Common myeloid progenitor, CD34-positive (primary cell): ENCODE measurements at regions not wholly inside any gene's neighbourhood (a gene's known extent, or its start where the extent isn't known, plus 50 kb on each side); places are given as distances from the start of the nearest gene placed in this dataset.

Experiments used
- CTCF ChIA-PET: fragments of 350-600 bp; sonication (Branson Sonifier 250); formaldehyde crosslinking; loops from one replicate; lab custom pipeline; 2021; ENCODE audit warnings: antibody characterized with exemption; lab: Charles Lee
- POLR2A ChIA-PET: fragments of 350-600 bp; sonication (Branson Sonifier 250); formaldehyde crosslinking; loops from one replicate; lab custom pipeline; 2021; ENCODE audit warnings: antibody characterized with exemption; lab: Charles Lee
- DNase-seq, 3 donors: peaks; one replicate each; pipeline versions ENCODE4 v3.0.0 to v3.0.0-alpha.2; 2013
- H3K27ac ChIP-seq, 2 experiments: 1 replicate in 1 of 2; 2 replicates in 1 of 2; pipeline ENCODE4 v1.7.0; 2013; ENCODE audit warnings: inconsistent platforms in 2 of 2, low read length in 2 of 2, mild to moderate bottlenecking in 2 of 2, low read depth in 1 of 2, moderate library complexity in 1 of 2; ENCODE audit not compliant: severe bottlenecking in 2 of 2, insufficient read depth in 1 of 2, poor library complexity in 1 of 2
- H3K27me3 ChIP-seq, 5 experiments: replicated peaks in 2 of 5; 1 replicate in 3 of 5; 2 replicates in 2 of 5; pipeline versions ENCODE4 v1.6.1 to v1.7.0; 2013; ENCODE audit warnings: low read length in 4 of 5, mild to moderate bottlenecking in 2 of 5, moderate library complexity in 2 of 5, inconsistent platforms in 1 of 5; ENCODE audit not compliant: insufficient read depth in 5 of 5, control insufficient read depth in 4 of 5
- H3K36me3 ChIP-seq, 4 experiments: 1 replicate in 2 of 4; 2 replicates in 2 of 4; pipeline versions ENCODE4 v1.6.1 to v1.7.0; 2013; ENCODE audit warnings: low read length in 3 of 4, control low read depth in 1 of 4, mild to moderate bottlenecking in 1 of 4; ENCODE audit not compliant: control insufficient read depth in 4 of 4, insufficient read depth in 4 of 4
- H3K4me1 ChIP-seq, 4 experiments: 1 replicate in 3 of 4; 2 replicates in 1 of 4; pipeline versions ENCODE4 v1.6.1 to v1.7.1; 2013; ENCODE audit warnings: low read length in 3 of 4, mild to moderate bottlenecking in 3 of 4, control low read depth in 1 of 4, inconsistent platforms in 1 of 4, moderate library complexity in 1 of 4; ENCODE audit not compliant: control insufficient read depth in 4 of 4, insufficient read depth in 4 of 4; ENCODE audit errors: control extremely low read depth in 1 of 4
- H3K4me3 ChIP-seq, 7 experiments: 1 replicate in 4 of 7; 2 replicates in 3 of 7; pipeline versions ENCODE4 v1.5.1 to v1.7.0; 2013; ENCODE audit warnings: mild to moderate bottlenecking in 7 of 7, low read length in 6 of 7, moderate library complexity in 6 of 7, inconsistent platforms in 2 of 7, low read depth in 2 of 7, control low read depth in 1 of 7; ENCODE audit not compliant: insufficient read depth in 4 of 7, control insufficient read depth in 1 of 7; ENCODE audit errors: extremely low read depth in 1 of 7
- H3K9me3 ChIP-seq, 5 experiments: 1 replicate in 4 of 5; 2 replicates in 1 of 5; pipeline versions ENCODE4 v1.6.1 to v1.7.1; 2013; ENCODE audit warnings: low read length in 4 of 5, mild to moderate bottlenecking in 2 of 5, inconsistent platforms in 1 of 5, low read depth in 1 of 5, moderate library complexity in 1 of 5; ENCODE audit not compliant: control insufficient read depth in 4 of 5, insufficient read depth in 2 of 5; ENCODE audit errors: control extremely low read depth in 1 of 5
- WGBS: methylation state at CpG from one replicate; pipeline ENCODE4 v1.1.5; 2013; ENCODE audit not compliant: insufficient coverage; 5-methylcytosine and 5-hydroxymethylcytosine counted together

DNA sequence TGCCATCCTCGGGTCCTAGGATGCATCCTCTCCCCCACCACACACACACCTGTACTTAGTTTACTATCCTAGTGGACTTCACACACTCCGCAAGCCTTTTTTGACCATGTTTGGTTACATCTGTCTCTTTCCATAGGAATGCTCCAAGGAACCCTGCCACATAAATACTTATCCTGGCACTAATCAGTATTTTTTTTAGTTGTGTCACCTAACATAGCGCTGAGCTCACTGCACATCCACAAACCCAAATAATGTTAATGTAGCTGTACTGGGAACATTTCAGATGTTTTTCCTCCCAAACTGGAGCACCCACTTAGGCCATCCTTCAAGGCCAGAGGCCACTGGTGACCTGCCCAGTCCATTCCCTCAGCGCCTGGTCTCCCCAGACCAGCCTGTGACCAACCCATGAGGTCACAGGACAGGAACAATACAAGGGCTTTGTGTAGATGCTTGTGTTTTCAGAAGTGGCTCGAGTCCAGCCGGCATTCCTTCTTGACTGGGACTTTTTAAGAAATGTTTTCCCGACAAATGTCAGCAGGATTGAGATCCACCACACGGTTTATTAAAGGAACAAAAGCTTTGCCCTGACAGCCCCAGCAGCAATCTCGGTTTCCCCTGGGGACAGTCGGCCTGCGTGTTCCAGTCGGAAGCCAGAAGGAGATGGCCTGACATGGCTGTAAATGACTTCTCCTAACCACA is 181.4 kb downstream of the JCAD start:
- Histone ChIP-seq H3K4me3 (peak overlapping the region in 1 of 7 experiments; percentile 17), H3K27ac (no peak overlapping the region), H3K27me3 (no peaks in the 10 kb centered on the region), H3K9me3 (no peaks in the 10 kb centered on the region), H3K4me1 (peaks cover 11 to 39% (median 30%) of the 10 kb centered on the region in 4 experiments), H3K36me3 (no peaks in the 10 kb centered on the region)
- DNase-seq = no peak
- ChIA-PET POLR2A (no interaction called here), CTCF (interaction anchor here (1.2 to 2.0 kb wide), 2 partner anchors 19 to 120 kb away, joined by 3 to 5 read pairs; no protein-coding TSS in a partner anchor)
- 43% methylated on average over 10 of the region's 12 CpGs for WGBS

- whole genome bisulfite sequencing = 95% methylated on average over 9 of the region's 10 CpGs
These were observed 183.3 kb downstream of the JCAD start for GRCh38 chr10:29876008-29876555.

GRCh38 chr10:29874606-29875269 is 184.6 kb downstream of the JCAD start:
- POLR2A ChIA-PET = interaction anchor here (0.6 kb wide), 1 partner anchor 21 kb away, joined by 3 read pairs; no protein-coding TSS in a partner anchor
- H3K27ac ChIP-seq = no peak overlapping the region
- peak; percentile 18 to 49 (median 49) for DNase-seq
- WGBS = 28% methylated on average over 5 of the region's 8 CpGs
- H3K36me3 ChIP-seq = no peaks in the 10 kb centered on the region
- peak overlapping the region in 4 of 7 experiments; percentile 4 to 30 (median 16) for H3K4me3 ChIP-seq
- CTCF ChIA-PET = interaction anchor here (0.7 to 1.1 kb wide), 3 partner anchors 9 to 285 kb away, joined by 3 to 4 read pairs (median 3); no protein-coding TSS in a partner anchor
- H3K9me3 ChIP-seq = no peaks in the 10 kb centered on the region
- no peaks in the 10 kb centered on the region for H3K27me3 ChIP-seq
- H3K4me1 ChIP-seq = peaks cover 11 to 39% (median 30%) of the 10 kb centered on the region in 4 experiments

More at GRCh38 chr10:29876008-29876555, 183.3 kb downstream of the JCAD start:
- no peaks in the 10 kb centered on the region for H3K36me3 ChIP-seq
- no peak overlapping the region for H3K27ac ChIP-seq
- no peaks in the 10 kb centered on the region for H3K27me3 ChIP-seq
- H3K9me3 ChIP-seq = no peaks in the 10 kb centered on the region
- ChIA-PET POLR2A (no interaction called here), CTCF (interaction anchor here (0.9 to 1.7 kb wide), 2 partner anchors 17 to 23 kb away, joined by 3 to 4 read pairs; no protein-coding TSS in a partner anchor)
- H3K4me1 ChIP-seq = peaks cover 11 to 39% (median 30%) of the 10 kb centered on the region in 4 experiments
- no peak for DNase-seq
- no peak overlapping the region for H3K4me3 ChIP-seq

DNA sequence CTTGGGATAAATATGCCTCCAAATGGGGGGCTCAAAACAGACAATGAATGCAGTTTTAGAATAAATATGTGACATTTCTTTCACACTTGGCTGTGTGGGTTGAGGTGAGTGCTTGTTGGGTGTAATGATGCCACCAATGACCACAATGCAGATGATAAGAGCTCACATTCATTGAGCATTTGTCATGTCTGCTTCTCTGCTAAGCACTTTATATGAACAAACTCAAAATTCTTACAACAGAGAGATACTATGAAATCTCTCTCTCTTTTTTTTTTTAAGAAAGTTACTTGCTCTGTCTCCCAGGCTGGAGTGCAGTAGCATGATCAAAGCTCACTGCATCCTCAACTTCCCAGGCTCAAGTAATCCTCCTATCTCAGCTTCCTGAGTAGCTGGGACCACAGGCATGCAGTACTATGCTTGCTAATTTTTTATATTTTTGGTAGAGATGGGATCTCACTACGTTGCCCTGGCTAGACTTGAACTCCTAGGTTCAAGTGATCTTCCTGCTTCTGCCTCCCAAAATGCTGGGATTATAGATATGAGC is 185.4 kb downstream of the JCAD start:
- Histone ChIP-seq H3K4me3 (no peak overlapping the region), H3K36me3 (no peaks in the 10 kb centered on the region), H3K27ac (no peak overlapping the region), H3K9me3 (no peaks in the 10 kb centered on the region), H3K4me1 (peaks cover 11 to 37% (median 29%) of the 10 kb centered on the region in 4 experiments), H3K27me3 (no peaks in the 10 kb centered on the region)
- WGBS = 100% methylated on average over 1 of the region's 1 CpG
- ChIA-PET POLR2A (no interaction called here), CTCF (interaction anchor here (0.7 to 1.1 kb wide), 7 partner anchors 9 to 284 kb away, joined by 3 to 4 read pairs (median 3); no protein-coding TSS in a partner anchor)
- DNase-seq = no peak

DNA sequence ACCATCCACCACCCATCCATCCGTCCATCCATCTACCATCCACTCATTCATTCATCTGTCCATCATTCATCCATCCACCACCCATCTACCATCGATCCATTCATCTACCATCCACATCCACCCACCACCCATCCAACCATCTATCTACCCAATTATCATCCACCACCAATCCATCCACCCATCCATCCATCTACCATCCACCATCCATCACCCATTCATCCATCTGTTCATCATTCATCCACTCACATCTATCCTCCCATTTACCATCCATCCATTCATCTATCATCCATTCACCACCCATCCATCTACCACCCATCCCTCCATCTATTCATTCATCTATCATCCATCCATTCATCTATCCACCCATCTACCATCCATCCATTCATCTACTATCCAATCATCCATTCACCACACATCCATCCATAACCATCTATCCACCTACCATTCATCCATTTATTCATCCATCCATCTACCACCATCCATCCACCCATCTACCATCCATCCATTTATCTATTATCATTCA is 188.8 kb downstream of the JCAD start:
- H3K27ac ChIP-seq = no peak overlapping the region
- 96% methylated on average over 2 of the region's 2 CpGs for WGBS
- no peaks in the 10 kb centered on the region for H3K27me3 ChIP-seq
- no peaks in the 10 kb centered on the region for H3K36me3 ChIP-seq
- CTCF ChIA-PET = no interaction called here
- no peak overlapping the region for H3K4me3 ChIP-seq
- DNase-seq = no peak
- H3K4me1 ChIP-seq = peaks cover 11 to 19% (median 16%) of the 10 kb centered on the region in 4 experiments
- no peaks in the 10 kb centered on the region for H3K9me3 ChIP-seq
- POLR2A ChIA-PET = no interaction called here

- POLR2A ChIA-PET = no interaction called here
- Histone ChIP-seq H3K4me1 (peaks cover 4 to 9% (median 7%) of the 10 kb centered on the region in 4 experiments), H3K4me3 (no peak overlapping the region), H3K27ac (no peak overlapping the region), H3K27me3 (no peaks in the 10 kb centered on the region), H3K9me3 (no peaks in the 10 kb centered on the region), H3K36me3 (no peaks in the 10 kb centered on the region)
- no peak for DNase-seq
- WGBS = 84% methylated on average over 5 of the region's 6 CpGs
- CTCF ChIA-PET = interaction anchor here (0.7 kb wide), 1 partner anchor 9 kb away, joined by 3 read pairs; no protein-coding TSS in a partner anchor
These were observed 189.8 kb downstream of the JCAD start for GRCh38 chr10:29869593-29869992.
